Glomerular endothelial cell (primary cell): ENCODE measurements at regions not wholly inside any gene's neighbourhood (a gene's known extent, or its start where the extent isn't known, plus 50 kb on each side); places are given as distances from the start of the nearest gene placed in this dataset.

Source experiments
- DNase-seq: peaks from one replicate; pipeline ENCODE4 v3.0.0-alpha.2; 2011; ENCODE audit warnings: low read depth, low spot score; ENCODE audit errors: extremely low read depth

DNA sequence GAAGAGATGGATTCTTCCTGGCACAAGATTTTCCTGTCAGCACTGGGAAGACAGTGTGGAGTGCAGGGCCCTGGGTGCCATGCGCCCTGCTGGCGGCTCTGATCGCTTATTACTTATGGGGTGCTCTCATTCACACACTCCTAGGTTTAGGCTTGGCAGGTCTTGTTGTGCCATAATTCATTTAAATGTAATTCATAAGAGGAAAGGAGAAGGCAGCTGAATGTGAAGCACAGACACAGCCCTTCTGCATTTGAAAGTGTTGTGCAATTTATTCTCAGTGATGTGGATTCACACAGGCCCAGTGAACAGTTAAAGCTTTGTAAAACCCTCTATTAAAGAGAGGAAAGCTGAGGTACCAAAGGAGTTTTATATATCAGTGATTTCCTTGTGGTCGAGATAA lies 249.7 kb downstream of the C4orf33 start:
- DNase-seq: no peak

- DNase-seq: no peak
Measured at GRCh38 chr4:129346036-129346435, 250.1 kb downstream of the C4orf33 start.

DNA sequence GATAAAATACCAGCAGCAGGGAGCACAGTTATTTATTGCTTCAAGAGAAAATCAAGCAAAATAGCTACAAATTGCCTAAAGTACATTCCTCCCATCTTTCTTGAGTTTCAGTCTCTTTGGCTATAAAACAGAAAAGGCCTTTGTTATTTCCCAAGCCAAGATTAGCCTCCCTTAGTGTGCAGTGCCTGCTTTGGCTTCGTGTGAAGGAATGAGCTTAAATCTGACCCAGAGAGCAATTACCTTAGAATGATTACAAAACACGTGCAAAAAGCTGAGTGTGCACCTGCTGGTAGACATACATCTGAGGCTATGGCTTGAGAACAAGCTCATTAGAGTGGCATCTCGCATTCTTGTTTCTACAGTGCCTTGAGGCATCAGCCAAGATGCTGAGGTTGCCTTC lies 250.8 kb downstream of the C4orf33 start:
- no peak for DNase-seq

GRCh38 chr4:129350834-129351721 lies 255.1 kb downstream of the C4orf33 start:
- DNase-seq: no peak

DNA sequence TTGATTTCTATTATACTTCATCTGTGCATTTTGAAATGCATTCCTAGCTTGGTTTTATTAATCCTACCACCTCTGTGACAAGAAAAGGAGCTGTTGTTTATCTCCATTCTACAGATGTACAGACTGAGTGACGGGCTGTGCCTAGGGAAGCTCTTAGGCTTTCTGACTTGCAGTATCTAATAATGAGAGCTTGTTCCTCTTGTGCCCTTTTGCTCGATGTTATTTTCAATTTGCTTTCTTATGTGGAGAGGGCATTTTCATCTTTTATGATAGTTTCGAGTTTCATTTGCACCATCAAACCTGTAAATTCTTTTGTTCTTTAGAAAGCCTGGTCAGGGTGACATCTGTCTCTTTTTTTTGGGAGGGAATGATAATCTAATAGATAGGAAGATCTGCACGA lies 256.5 kb downstream of the C4orf33 start:
- no peak for DNase-seq

DNA sequence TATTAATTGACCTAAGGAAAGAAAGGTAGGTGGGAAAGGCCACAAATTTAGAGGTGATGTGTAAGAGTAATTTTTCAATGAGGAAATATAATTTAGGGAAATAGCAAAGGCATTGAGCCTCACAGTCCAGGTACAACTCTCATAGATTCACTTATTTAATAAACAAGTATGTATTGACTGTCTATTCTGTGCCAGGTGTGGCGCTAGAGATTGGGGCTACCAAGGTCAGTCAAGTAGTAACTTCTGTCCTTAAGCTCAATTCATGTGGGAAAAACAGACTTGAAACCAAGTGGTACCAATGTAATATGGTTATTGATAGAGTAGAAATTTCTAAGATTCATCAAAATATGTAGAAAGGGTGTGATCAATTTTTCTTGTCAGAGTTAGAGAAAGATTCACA lies 257.5 kb downstream of the C4orf33 start:
- DNase-seq: no peak

GRCh38 chr4:129355031-129355430 lies 259.1 kb downstream of the C4orf33 start:
- no peak for DNase-seq

- DNase-seq: no peak
Measured at GRCh38 chr4:129355516-129355915, 259.6 kb downstream of the C4orf33 start.

DNA sequence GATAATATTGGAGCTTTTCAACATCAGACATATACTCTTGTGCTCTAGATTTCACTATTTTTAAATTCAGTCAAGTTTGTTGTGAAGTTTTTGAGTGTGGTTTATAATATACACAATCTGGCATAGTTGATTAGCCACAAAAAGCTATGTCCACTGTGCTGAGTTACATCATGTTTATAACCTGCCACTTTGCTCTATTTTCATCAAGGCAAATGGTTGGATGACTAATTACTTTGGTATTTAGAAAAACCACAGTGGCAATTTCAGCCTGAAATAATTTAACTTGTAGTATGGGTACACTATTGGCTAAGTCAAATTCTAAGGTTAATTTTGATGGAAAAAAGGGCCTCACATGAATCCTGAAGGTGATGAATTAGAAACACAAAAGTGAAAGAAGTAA lies 262.6 kb downstream of the C4orf33 start:
- DNase-seq: no peak

GRCh38 chr4:129359461-129359860 lies 263.5 kb downstream of the C4orf33 start:
- no peak for DNase-seq

DNA sequence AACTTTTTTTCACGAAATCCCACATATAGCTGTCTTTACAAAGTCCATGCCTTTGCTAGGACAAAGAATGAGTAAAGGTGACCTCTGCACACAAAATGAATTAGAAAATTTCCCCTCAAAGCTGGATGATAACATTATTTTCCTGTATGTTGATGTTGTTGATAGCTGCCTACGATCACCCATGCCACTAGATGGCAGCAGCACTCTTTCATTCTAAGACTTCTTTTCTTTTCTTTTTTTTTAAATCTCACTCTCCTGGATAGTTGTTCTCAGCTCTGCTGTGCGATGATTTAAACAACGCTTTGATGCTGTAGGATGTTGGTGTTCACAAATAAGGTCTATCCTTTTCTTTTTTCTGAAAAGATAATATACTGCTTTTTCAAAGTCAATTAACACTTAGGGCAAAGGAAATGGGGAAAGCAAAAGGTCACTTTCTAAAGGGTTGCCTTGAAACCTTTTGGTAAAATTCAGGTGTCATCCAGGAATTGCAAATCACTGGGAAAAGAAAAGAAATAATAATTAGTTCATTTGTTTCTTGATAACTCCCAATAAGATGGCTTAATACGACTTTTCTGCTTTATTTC lies 266.8 kb downstream of the C4orf33 start:
- DNase-seq: peak; percentile 78

DNA sequence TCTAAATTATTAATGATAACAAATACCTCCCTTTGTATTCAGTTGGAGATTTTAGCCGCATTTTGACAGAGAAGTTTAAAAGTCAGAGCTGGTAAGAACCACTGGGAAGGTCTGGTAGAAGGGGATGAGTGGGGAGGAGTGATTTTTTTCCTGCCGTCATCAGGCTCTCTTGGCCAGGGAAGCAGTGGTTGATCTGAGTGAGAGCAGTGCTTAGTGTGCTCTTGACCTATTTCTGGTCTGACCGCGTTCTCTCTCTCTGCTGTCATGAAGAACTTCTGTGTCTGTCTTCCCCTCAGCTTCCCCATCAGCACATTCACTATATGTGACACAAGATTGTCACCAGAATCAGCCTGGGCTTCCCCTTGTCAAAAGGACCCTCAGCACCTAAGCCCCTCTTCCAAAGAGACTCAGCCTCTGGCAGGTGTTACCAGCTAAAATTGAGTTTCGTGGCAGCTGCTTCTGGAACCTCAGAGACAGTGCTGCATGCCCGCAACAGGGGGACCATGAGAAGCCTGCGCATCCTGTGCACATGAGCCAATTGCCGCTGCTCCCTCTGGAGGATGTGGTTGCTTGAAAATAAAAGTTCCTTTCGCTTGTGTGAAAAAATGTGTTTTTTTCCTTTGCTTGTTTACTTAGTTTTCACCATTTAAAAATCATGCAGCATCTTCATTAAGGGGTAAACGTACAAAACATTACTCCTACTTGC lies 268.9 kb downstream of the C4orf33 start:
- no peak for DNase-seq

DNA sequence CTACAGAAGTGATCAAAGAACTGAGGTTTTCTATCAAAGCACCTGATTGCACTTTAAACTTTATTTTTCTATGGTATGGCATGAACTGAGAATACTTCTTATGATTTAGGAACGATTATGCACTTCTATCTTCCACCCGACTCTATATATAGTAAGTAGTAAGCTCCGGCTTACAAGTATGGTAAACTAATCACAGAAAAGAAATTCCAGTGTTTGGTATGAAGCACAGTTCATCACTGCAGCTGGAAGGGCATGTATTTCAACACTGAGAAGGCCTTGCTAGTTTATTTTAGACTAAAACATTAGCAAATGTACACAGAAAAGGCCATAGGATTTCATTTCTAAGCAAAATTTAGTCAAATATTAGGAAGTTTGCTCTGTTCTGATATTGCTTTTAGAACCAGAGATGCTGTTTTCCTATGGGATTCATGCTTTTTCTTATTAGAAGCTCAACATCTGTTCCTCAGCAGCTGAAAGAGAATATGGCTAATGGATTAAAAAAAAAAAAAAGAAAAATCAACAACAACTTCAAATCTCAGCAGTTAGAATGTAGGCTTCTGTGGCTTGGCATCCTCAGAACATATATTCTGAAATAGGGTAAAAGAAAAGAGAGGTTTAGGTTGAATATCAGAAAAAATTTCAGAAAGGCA lies 273.5 kb downstream of the C4orf33 start:
- no peak for DNase-seq

DNA sequence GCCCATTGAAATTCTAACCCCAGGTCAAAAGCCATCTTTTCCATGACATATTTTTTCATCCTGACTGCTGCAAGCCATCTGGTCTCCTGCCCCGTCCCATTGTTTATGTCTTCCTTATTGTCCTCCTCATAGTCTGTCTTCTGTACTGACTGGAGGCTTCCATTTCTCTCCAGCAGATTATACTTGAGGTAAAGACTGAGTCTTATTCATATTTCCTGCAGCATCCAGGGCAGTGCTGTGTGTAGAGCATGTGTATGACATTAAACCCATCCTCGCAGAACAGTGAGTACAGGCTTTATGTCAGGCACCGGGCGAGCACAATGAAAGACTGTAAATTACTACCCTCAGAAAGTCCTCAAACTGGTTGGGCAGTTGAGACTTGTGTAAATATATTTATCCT lies 275.1 kb downstream of the C4orf33 start:
- DNase-seq: no peak

GRCh38 chr4:129371926-129372325 lies 276.0 kb downstream of the C4orf33 start:
- DNase-seq: no peak

DNA sequence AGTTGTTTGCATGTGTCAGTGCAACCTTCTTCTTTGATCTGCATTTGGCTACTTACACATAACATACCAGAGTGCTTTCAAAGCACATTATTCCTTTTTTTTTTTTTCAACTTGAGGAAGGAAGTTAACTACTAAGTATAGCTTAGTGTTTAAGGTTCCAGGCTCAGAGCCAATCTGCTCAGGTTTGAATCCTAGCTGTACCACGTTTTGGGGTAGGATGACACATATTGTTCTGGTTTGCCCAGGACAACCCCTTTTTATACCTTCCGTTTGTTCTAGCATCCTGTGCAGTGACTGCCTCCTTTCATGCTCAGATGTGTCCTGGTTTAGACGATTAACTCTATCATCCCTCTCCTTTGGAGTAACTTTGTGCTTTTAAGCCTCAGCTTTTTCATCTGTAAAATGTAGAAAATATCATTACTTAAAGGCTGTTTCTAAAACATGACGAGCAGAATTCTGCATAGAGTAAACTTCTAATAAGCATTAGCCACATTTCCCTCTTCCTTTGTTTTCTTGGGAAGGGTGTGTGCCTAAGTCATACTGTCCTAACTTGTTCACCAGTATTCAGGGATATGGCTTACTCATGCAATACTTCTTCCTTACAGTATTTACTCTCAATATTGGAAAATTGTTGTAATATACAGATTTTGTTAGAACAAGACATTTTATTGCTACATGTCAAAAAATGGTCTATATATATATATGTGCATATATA lies 281.3 kb downstream of the C4orf33 start:
- DNase-seq: no peak

GRCh38 chr4:129378364-129378763 lies 282.4 kb downstream of the C4orf33 start:
- no peak for DNase-seq

DNA sequence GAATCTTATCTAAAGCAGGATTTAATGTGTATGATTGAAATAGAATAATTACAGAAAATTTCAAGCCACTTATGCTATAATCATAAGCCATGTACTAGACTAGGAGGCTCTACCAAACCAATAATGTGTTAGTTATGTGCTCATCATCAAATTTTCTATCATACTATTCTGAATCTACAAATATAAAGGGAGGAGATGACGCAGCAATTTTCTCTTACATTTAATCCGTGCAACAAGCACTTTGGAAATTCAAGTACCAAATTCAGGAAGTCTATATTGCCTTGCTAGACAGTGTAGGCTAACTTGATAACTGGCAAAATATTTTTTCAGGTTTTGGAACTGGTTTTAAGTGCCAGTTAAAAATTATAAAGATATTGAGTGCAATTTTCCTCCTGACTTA lies 283.5 kb downstream of the C4orf33 start:
- no peak for DNase-seq

DNA sequence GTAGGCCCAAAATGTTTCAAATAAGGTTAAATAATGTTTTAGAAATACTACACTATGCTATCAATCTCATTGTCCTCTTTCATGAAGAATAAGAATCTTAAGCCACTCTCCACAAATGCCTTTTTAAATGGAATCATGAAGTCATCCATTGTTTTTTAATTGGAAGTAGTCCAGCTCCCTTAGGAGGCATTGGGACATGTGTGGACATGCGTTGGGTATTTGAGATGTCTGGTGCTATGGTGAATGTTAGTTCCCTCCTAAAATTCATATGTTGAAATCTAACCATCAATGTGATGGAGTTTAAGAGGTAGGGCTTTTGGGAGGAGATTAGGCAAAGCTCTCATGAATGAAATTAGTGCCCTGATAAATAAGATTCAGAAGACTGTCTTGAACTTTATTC lies 289.0 kb downstream of the C4orf33 start:
- no peak for DNase-seq

GRCh38 chr4:129387666-129388065 lies 291.7 kb downstream of the C4orf33 start:
- DNase-seq: no peak

DNA sequence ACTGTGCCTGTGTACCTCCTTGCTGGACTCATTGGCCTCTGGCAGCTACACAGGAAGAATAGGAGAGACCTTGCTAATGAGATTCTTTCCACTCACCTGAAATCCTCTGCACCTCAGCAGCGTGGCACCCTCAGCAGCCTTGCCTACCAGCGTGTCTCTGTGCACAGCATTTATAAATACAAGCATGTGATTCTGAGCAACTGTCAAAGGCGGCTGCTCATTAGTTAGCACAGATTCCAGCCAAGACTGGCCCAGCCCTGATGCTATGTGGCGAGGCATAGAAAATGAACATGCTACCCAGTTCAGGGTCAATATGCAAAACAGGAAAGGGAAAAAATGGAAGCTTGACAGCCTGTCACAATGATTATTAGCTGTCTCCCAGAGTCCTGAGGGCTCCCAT lies 298.0 kb downstream of the C4orf33 start:
- no peak for DNase-seq
